ENCODE measurements at regions not wholly inside any gene's neighbourhood (a gene's known extent, or its start where the extent isn't known, plus 50 kb on each side); places are given as distances from the start of the nearest gene placed in this dataset.

DNA sequence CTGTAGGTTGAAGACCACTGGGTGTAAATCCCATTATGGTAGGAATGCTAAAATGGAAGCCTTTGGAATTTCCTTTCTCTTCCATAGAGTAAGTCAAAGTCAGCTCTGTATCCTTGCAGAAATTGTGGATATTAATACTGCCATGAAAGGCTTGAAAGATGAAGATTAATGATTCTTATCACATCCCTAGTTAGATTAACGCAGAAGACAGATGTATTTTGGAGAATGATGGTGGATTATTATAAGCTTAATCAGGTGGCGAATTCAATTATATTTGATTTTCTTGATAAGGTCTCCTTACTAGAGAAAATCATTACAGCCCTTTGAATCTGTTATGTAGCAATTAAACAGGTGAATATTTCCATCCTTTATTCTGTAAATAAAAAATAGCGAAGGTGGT is 270.1 kb downstream of the PHF14 start:
- Histone ChIP-seq H3K27me3 (ENCODE audit: insufficient read depth, low read length) (no peaks in the 10 kb centered on the region; the same call in 1 of the 2 replicates), H2AFZ (ENCODE audit: low read depth, low read length, poor library complexity, severe bottlenecking) (no peak overlapping the region), H3K79me2 (ENCODE audit: insufficient read depth, low read length) (no peaks in the 10 kb centered on the region), H3K9me3 (ENCODE audit: control insufficient read depth in 1 of 2, insufficient read depth in 1 of 2, low read depth in 1 of 2, low read length in 2 of 2) (no peaks in the 10 kb centered on the region), H3K36me3 (ENCODE audit: control insufficient read depth in 1 of 2, insufficient read depth in 2 of 2, low read length in 2 of 2) (no peaks in the 10 kb centered on the region), H3K27ac (ENCODE audit: low read depth, low read length) (no peak overlapping the region), H3K4me2 (ENCODE audit: low read length) (no peak overlapping the region), H3K9me2 (ENCODE audit: insufficient read depth) (no peaks in the 10 kb centered on the region), H3K9ac (ENCODE audit: low read length) (no peak overlapping the region), H3K4me3 (replicated peaks in 1 of 2; ENCODE audit: low read depth in 1 of 2, low read length in 2 of 2) (no peak overlapping the region), H4K20me1 (ENCODE audit: insufficient read depth) (no peaks in the 10 kb centered on the region), H3K4me1 (ENCODE audit: control insufficient read depth in 1 of 2, insufficient read depth in 2 of 2, low read length in 2 of 2) (no peaks in the 10 kb centered on the region)
- CTCF ChIA-PET = no interaction called here
- POLR2A ChIA-PET = no interaction called here
- ATAC-seq = no peak
- TF ChIP-seq ZNF274 (IDR thresholded peaks at IDR 0.05; ENCODE audit: low read depth, low read length) (no peak), RAD21 (IDR thresholded peaks at IDR 0.05; ENCODE audit: low read depth) (no peak), ELF1 (IDR thresholded peaks at IDR 0.05; ENCODE audit: borderline replicate concordance, low read depth) (no peak)
- no peak for DNase-seq (ENCODE audit: low read depth, low spot score)
- RAD21 ChIA-PET (ENCODE audit: low non-redundant PET in 1 of 2, low total read pairs in 2 of 2, uncharacterized antibody in 2 of 2, unreplicated experiment in 2 of 2) = no interaction called here
- intact Hi-C loops (cut with micrococcal nuclease) = no loop called here
- no TSS peak for BruUV-seq (replicated peaks)

DNA sequence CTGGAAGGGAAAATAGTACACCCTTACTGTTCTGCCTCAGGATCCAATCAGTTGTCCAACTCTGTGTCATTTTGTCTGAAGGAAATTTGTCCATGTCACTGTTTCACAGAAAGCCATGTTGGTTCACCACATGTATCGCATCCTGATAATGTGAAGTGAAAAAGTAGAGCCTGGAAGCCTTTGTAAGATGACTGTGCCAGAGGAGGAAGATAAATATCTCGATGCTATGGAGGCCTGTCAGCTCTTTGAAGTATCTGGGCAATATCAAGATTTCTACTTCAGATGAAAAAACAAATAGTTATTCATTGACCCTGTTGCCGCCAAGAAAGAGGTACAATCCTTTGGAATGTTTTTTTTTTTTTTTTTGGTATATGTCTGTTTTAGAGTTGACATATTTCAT is 270.5 kb downstream of the PHF14 start:
- Histone ChIP-seq H3K4me2 (ENCODE audit: low read length) (no peak overlapping the region), H4K20me1 (ENCODE audit: insufficient read depth) (no peaks in the 10 kb centered on the region), H3K4me3 (replicated peaks in 1 of 2; ENCODE audit: low read depth in 1 of 2, low read length in 2 of 2) (no peak overlapping the region), H3K27ac (ENCODE audit: low read depth, low read length) (no peak overlapping the region), H3K27me3 (ENCODE audit: insufficient read depth, low read length) (no peaks in the 10 kb centered on the region; the same call in 1 of the 2 replicates), H3K4me1 (ENCODE audit: control insufficient read depth in 1 of 2, insufficient read depth in 2 of 2, low read length in 2 of 2) (no peaks in the 10 kb centered on the region), H2AFZ (ENCODE audit: low read depth, low read length, poor library complexity, severe bottlenecking) (no peak overlapping the region), H3K9me3 (ENCODE audit: control insufficient read depth in 1 of 2, insufficient read depth in 1 of 2, low read depth in 1 of 2, low read length in 2 of 2) (no peaks in the 10 kb centered on the region), H3K79me2 (ENCODE audit: insufficient read depth, low read length) (no peaks in the 10 kb centered on the region), H3K36me3 (ENCODE audit: control insufficient read depth in 1 of 2, insufficient read depth in 2 of 2, low read length in 2 of 2) (no peaks in the 10 kb centered on the region), H3K9ac (ENCODE audit: low read length) (no peak overlapping the region), H3K9me2 (ENCODE audit: insufficient read depth) (no peaks in the 10 kb centered on the region)
- no peak for TF ChIP-seq RAD21 (IDR thresholded peaks at IDR 0.05; ENCODE audit: low read depth)
- TF ChIP-seq SP1 (IDR thresholded peaks at IDR 0.05; ENCODE audit: low read depth) = no peak
- TF ChIP-seq, protein P1, sequence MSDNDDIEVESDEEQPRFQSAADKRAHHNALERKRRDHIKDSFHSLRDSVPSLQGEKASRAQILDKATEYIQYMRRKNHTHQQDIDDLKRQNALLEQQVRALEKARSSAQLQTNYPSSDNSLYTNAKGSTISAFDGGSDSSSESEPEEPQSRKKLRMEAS (IDR thresholded peaks at IDR 0.05) = no peak
- no peak for TF ChIP-seq POLR2AphosphoS5 (IDR thresholded peaks at IDR 0.05; ENCODE audit: low read depth, low read length)
- TF ChIP-seq, protein P2, sequence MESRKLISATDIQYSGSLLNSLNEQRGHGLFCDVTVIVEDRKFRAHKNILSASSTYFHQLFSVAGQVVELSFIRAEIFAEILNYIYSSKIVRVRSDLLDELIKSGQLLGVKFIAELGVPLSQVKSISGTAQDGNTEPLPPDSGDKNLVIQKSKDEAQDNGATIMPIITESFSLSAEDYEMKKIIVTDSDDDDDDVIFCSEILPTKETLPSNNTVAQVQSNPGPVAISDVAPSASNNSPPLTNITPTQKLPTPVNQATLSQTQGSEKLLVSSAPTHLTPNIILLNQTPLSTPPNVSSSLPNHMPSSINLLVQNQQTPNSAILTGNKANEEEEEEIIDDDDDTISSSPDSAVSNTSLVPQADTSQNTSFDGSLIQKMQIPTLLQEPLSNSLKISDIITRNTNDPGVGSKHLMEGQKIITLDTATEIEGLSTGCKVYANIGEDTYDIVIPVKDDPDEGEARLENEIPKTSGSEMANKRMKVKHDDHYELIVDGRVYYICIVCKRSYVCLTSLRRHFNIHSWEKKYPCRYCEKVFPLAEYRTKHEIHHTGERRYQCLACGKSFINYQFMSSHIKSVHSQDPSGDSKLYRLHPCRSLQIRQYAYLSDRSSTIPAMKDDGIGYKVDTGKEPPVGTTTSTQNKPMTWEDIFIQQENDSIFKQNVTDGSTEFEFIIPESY (IDR thresholded peaks at IDR 0.05; ENCODE audit: extremely low read depth, insufficient replicate concordance, low read length) = no peak
- TF ChIP-seq EZH2 (IDR thresholded peaks at IDR 0.05) = no peak
- TF ChIP-seq CEBPB (IDR thresholded peaks at IDR 0.05; ENCODE audit: low read depth) = no peak
- TF ChIP-seq FOSL1 (IDR thresholded peaks at IDR 0.05; ENCODE audit: low read depth) = no peak
- TF ChIP-seq EGR1 (IDR thresholded peaks at IDR 0.05; ENCODE audit: low read depth) = no peak
- no peak for TF ChIP-seq YY1 (IDR thresholded peaks at IDR 0.05; ENCODE audit: extremely low read depth, insufficient replicate concordance, low read depth, low read length)
- no peak for TF ChIP-seq ELF1 (IDR thresholded peaks at IDR 0.05; ENCODE audit: borderline replicate concordance, low read depth)
- no TSS peak for BruUV-seq (replicated peaks)
- ATAC-seq (no peak), DNase-seq (ENCODE audit: low read depth, low spot score) (no peak)
- CTCF ChIA-PET = no interaction called here
- RAD21 ChIA-PET (ENCODE audit: low non-redundant PET in 1 of 2, low total read pairs in 2 of 2, uncharacterized antibody in 2 of 2, unreplicated experiment in 2 of 2) = no interaction called here
- POLR2A ChIA-PET = no interaction called here
- intact Hi-C loops (cut with micrococcal nuclease) = no loop called here

Data from HCT116 (cell line).